ENCODE measurements at regions not wholly inside any gene's neighbourhood (a gene's known extent, or its start where the extent isn't known, plus 50 kb on each side); places are given as distances from the start of the nearest gene placed in this dataset.

DNA sequence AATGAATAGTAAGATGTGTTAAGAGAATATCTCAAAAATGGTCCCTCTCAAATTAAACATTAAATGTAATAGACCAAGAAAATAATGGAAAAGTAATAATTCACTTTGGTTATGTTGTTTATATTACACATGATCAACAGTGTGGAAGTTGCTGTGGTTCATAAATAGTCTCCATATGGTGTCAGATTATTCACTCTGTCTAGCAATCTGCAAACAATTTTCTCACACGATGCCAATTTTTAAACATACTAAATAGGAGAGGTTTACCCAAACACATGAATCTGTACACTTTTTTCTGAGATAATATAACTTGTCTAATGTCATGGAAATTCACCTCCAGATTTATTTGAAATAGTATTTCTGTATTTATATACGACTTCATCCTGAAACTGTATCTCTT, 217.4 kb upstream of the FBXL7 start:
- TF ChIP-seq CTCF (IDR thresholded peaks at IDR 0.05) (no peak), EZH2 (IDR thresholded peaks at IDR 0.05; ENCODE audit: borderline replicate concordance, insufficient read depth, low read depth, low read length, poor library complexity, severe bottlenecking) (no peak)

Data from B cell (primary cell).